K562 (cell line): ENCODE measurements at regions not wholly inside any gene's neighbourhood (a gene's known extent, or its start where the extent isn't known, plus 50 kb on each side); places are given as distances from the start of the nearest gene placed in this dataset.

Experiments
- ATAC-seq: fragments of 200-7000 bp; cut with Tn5 transposase; 3 replicates; pipeline ENCODE4 v1.9.1; 2020; ENCODE audit warnings: moderate library complexity
- BruUV-seq: library from RNA; stranded (reverse); fragments of 400-500 nt; replicated peaks from 2 replicates; lab custom pipeline; 2021; lab: Mats Ljungman, UMichigan
- CTCF ChIA-PET: fragments of 300-600 bp; formaldehyde crosslinking; extraction: SDS; loops from one replicate; lab custom pipeline; 2021; ENCODE audit warnings: low intra/inter-chr PET ratio; lab: Yijun Ruan, JAX
- POLR2A ChIA-PET: fragments of 300-600, 350-650 bp; sonication (Branson Sonifier 250); formaldehyde crosslinking; extraction: SDS; loops from one replicate; lab custom pipeline; 2021; ENCODE audit warnings: antibody characterized with exemption, inconsistent platforms; lab: Yijun Ruan, JAX
- DNase-seq, 4 experiments: peaks; one replicate each; pipeline versions ENCODE4 v3.0.0 to v3.0.0-alpha.2; 2011 to 2018; ENCODE audit warnings: low spot score in 3 of 4, mixed read lengths in 3 of 4; ENCODE audit errors: extremely low read depth in 1 of 4
- FAIRE-seq: peaks from 2 replicates; lab custom pipeline; 2011; peaks lifted over from hg19 to GRCh38; lab: Jason Lieb, UNC
- H2AFZ ChIP-seq: 2 replicates; pipeline ENCODE4 v1.6.0; 2011; ENCODE audit warnings: low read depth, low read length, control low read depth, inconsistent platforms
- H3K27ac ChIP-seq: fragments of 200-600 bp; 3 replicates; pipeline ENCODE4 v1.8.0; 2011; ENCODE audit warnings: low read depth, mild to moderate bottlenecking, control low read depth, inconsistent platforms, low read length, moderate library complexity, mixed read lengths; ENCODE audit errors: extremely low read depth
- H3K27me3 ChIP-seq, 2 experiments: fragments of 300-600 bp in 1 of 2; 2 replicates in 1 of 2; 3 replicates in 1 of 2; pipeline versions ENCODE4 v1.6.0 to v1.8.0; 2011; ENCODE audit warnings: inconsistent platforms in 2 of 2, low read length in 2 of 2, mild to moderate bottlenecking in 1 of 2, mixed read lengths in 1 of 2, moderate library complexity in 1 of 2; ENCODE audit not compliant: control insufficient read depth in 2 of 2, insufficient read depth in 2 of 2
- H3K36me3 ChIP-seq: fragments of 300-600 bp; 3 replicates; pipeline ENCODE4 v1.8.0; 2011; ENCODE audit warnings: mild to moderate bottlenecking, low read length, inconsistent platforms; ENCODE audit not compliant: control insufficient read depth, insufficient read depth
- H3K4me1 ChIP-seq, 2 experiments: fragments of 200-600 bp in 1 of 2; replicated peaks in 1 of 2; 2 replicates in 1 of 2; 3 replicates in 1 of 2; pipeline versions ENCODE4 v1.5.1 to v1.8.0; 2011; ENCODE audit warnings: inconsistent platforms in 2 of 2, low read length in 2 of 2, mild to moderate bottlenecking in 1 of 2, mixed read lengths in 1 of 2, moderate library complexity in 1 of 2; ENCODE audit not compliant: control insufficient read depth in 2 of 2, insufficient read depth in 2 of 2
- H3K4me2 ChIP-seq: 2 replicates; pipeline ENCODE4 v1.6.1; 2011; ENCODE audit warnings: low read length, control low read depth, inconsistent platforms, mixed read lengths; ENCODE audit not compliant: insufficient read depth
- H3K4me3 ChIP-seq: fragments of 200-600 bp; sonication (generic), shearing (Covaris generic); 2 replicates; pipeline ENCODE4 v1.5.1; 2016; ENCODE audit warnings: control low read depth, inconsistent platforms
- H3K79me2 ChIP-seq: fragments of 200-600 bp; 3 replicates; pipeline ENCODE4 v1.8.0; 2011; ENCODE audit warnings: low read length, inconsistent platforms; ENCODE audit not compliant: control insufficient read depth, insufficient read depth
- H3K9ac ChIP-seq, 2 experiments: 2 replicates each; pipeline versions ENCODE4 v1.6.0 to v1.6.1; 2011; ENCODE audit warnings: low read depth in 2 of 2, low read length in 2 of 2, control low read depth in 1 of 2, inconsistent platforms in 1 of 2, mild to moderate bottlenecking in 1 of 2, mixed read lengths in 1 of 2; ENCODE audit not compliant: insufficient read depth in 1 of 2
- H3K9me1 ChIP-seq: one replicate; pipeline ENCODE4 v1.6.0; 2011; ENCODE audit warnings: inconsistent platforms, mild to moderate bottlenecking, low read length, moderate library complexity; ENCODE audit not compliant: control insufficient read depth, insufficient read depth
- H3K9me3 ChIP-seq: replicated peaks from 2 replicates; pipeline ENCODE4 v1.5.1; 2011; ENCODE audit warnings: low read depth, low read length, inconsistent platforms; ENCODE audit not compliant: control insufficient read depth, insufficient read depth
- H4K20me1 ChIP-seq: replicated peaks from 2 replicates; pipeline ENCODE4 v1.6.1; 2011; ENCODE audit warnings: low read length, inconsistent platforms, mixed read lengths; ENCODE audit not compliant: control insufficient read depth, insufficient read depth
- FOXM1 ChIP-seq, 2 experiments: fragments of 450-650 bp in 1 of 2; sonication (generic) in 1 of 2; formaldehyde crosslinking in 1 of 2; IDR thresholded peaks; 2 replicates each; pipeline versions ENCODE4 v1.6.1 to v1.9.0; 2017 to 2022; ENCODE audit warnings: low read depth in 2 of 2, mild to moderate bottlenecking in 2 of 2, missing genetic modification reagents in 1 of 2, moderate library complexity in 1 of 2
- GTF2E2 ChIP-seq: fragments of 200-800 bp; sonication (Bioruptor generic); IDR thresholded peaks from 2 replicates; pipeline ENCODE4 v1.6.1; 2016; ENCODE audit warnings: missing genetic modification characterization, missing compliant biosample characterization
- HDAC2 ChIP-seq: fragments of 450-650 bp; IDR thresholded peaks from 2 replicates; pipeline ENCODE4 v1.6.1; 2016; ENCODE audit warnings: mild to moderate bottlenecking
- MITF ChIP-seq: IDR thresholded peaks from 2 replicates; pipeline ENCODE4 v1.6.1; 2014; ENCODE audit warnings: antibody characterized with exemption
- MXD1 ChIP-seq: fragments of 250-450 bp; sonication (Bioruptor Pico); IDR thresholded peaks from 2 replicates; pipeline ENCODE4 v1.8.0; 2021; ENCODE audit warnings: borderline replicate concordance, mild to moderate bottlenecking, moderate library complexity; ENCODE audit not compliant: poor library complexity, severe bottlenecking
- RAD21 ChIP-seq, 2 experiments: fragments of 250-450 bp in 1 of 2; fragments of 450-650 bp in 1 of 2; sonication (Bioruptor Pico) in 1 of 2; formaldehyde crosslinking in 1 of 2; IDR thresholded peaks in 1 of 2; conservative IDR thresholded peaks in 1 of 2; 2 replicates each; pipeline versions ENCODE4 v1.4.0 to v1.8.0; 2020 to 2022; ENCODE audit warnings: mild to moderate bottlenecking in 2 of 2, moderate library complexity in 1 of 2
- RFX7 ChIP-seq: fragments of 250-450 bp; sonication (Bioruptor Pico); IDR thresholded peaks from 2 replicates; pipeline ENCODE4 v1.5.1; 2021; ENCODE audit warnings: mild to moderate bottlenecking
- SRF ChIP-seq, 2 experiments: fragments of 250-450, 450-650 bp in 1 of 2; sonication (Bioruptor Pico) in 1 of 2; sonication (generic) in 1 of 2; formaldehyde crosslinking; IDR thresholded peaks; 2 replicates each; pipeline versions ENCODE4 v1.5.0 to v1.5.1; 2020 to 2022; ENCODE audit warnings: mild to moderate bottlenecking in 1 of 2, missing genetic modification reagents in 1 of 2
- THRA ChIP-seq: fragments of 450-650 bp; IDR thresholded peaks from 2 replicates; pipeline ENCODE4 v1.6.1; 2017; ENCODE audit warnings: mild to moderate bottlenecking, moderate library complexity
- TRIM24 ChIP-seq, 2 experiments: fragments of 450-650 bp; IDR thresholded peaks; 2 replicates each; pipeline ENCODE4 v1.6.1; 2016
- ZNF140 ChIP-seq: fragments of 250-450 bp; sonication (Bioruptor Pico); IDR thresholded peaks from 2 replicates; pipeline ENCODE4 v1.8.0; 2021; ENCODE audit warnings: moderate library complexity, mild to moderate bottlenecking, inconsistent platforms
- ZNF445 ChIP-seq: fragments of 250-450 bp; sonication (Bioruptor Pico); IDR thresholded peaks from 2 replicates; pipeline ENCODE4 v1.4.0; 2020; ENCODE audit warnings: low read depth, mild to moderate bottlenecking, moderate library complexity
- WGBS: fragments of 100-300 bp; shearing (Covaris generic); methylation state at CpG from one replicate; pipeline ENCODE4 v1.1.6; 2016; ENCODE audit warnings: low coverage, mixed read lengths; ENCODE audit not compliant: insufficient coverage; ENCODE audit errors: missing lambda C conversion rate; 5-methylcytosine and 5-hydroxymethylcytosine counted together
- in situ Hi-C: fragments of 300-500 bp; cut with MboI; formaldehyde crosslinking; loops from 4 replicates; pipeline ENCODE4 v1.15.0; 2018; ENCODE audit warnings: inconsistent platforms, mixed read lengths
- intact Hi-C: fragments of 100-400 bp; cut with micrococcal nuclease; formaldehyde crosslinking; loops from 2 replicates; pipeline ENCODE4 v1.14.2; 2022
- TF ChIP-seq, protein P1 (sequence below): fragments of 250-450 bp; sonication (Bioruptor Pico); IDR thresholded peaks from 2 replicates; pipeline ENCODE4 v1.5.0; 2021; ENCODE audit warnings: mild to moderate bottlenecking, moderate library complexity

DNA sequence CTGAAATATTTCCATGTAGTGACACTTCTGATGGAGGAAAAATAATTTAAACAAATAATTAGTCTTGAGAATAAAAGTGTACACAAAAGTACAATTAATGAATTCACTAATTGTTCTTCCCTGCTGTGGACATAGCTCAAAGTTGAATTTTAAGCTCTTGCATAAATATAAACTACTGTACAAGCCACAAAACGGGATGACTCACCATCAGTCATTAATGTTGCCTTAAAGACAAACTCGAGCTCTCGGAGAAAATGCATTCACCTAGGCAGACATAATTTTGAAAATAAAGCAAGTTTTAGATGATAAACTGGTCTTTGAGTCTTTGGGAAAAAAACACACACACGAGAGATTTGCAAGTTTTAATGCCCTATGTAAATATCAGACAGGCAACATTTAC is 436.4 kb downstream of the ZNF521 start (continued):
- TF ChIP-seq MXD1 (CRISPR knock-in tag) (no peak), GTF2E2 (tag) (no peak), HDAC2 (no peak)

DNA sequence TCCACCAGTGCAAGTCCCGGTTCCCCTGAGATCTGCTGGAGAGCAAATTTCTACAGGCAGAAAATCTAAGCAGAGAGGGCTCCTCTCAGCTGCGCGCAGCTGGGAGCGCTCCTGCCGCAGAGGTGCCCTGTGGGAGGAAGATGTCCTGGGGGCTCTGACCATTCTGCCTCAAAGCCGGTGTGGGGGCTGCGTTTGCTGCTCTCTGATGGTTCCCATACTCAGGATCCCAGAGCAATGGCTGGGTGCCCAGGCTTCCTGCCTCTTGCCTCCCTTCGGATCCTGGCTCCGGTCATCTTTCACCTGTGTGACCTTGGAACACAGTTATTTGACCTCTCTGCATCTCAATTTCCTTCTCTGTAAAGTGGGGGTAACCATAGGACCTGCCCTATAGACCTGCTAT is 434.2 kb downstream of the ZNF521 start:
- no peaks in the 10 kb centered on the region for H3K9me1 ChIP-seq
- in situ Hi-C loops: no loop called here
- intact Hi-C loops: no loop called here
- H3K4me1 ChIP-seq: no peaks in the 10 kb centered on the region
- ChIA-PET CTCF (no interaction called here), POLR2A (no interaction called here)
- no peak overlapping the region for H3K4me2 ChIP-seq
- 0 out of 2 replicates have a peak, but pooled peaks cover 3% of the 10 kb centered on the region for H3K9me3 ChIP-seq
- BruUV-seq: no TSS peak
- DNase-seq (no peak), FAIRE-seq (no peak), ATAC-seq (no peak)
- H2AFZ ChIP-seq: no peak overlapping the region
- under 1% methylated on average over 9 of the region's 9 CpGs for WGBS
- no peaks in the 10 kb centered on the region for H3K36me3 ChIP-seq
- H3K79me2 ChIP-seq: no peaks in the 10 kb centered on the region
- H3K27ac ChIP-seq: no peak overlapping the region
- H3K9ac ChIP-seq: no peak overlapping the region
- H3K27me3 ChIP-seq: no peaks in the 10 kb centered on the region
- H3K4me3 ChIP-seq: no peak overlapping the region
- H4K20me1 ChIP-seq: no peaks in the 10 kb centered on the region
- TF ChIP-seq, protein P1, sequence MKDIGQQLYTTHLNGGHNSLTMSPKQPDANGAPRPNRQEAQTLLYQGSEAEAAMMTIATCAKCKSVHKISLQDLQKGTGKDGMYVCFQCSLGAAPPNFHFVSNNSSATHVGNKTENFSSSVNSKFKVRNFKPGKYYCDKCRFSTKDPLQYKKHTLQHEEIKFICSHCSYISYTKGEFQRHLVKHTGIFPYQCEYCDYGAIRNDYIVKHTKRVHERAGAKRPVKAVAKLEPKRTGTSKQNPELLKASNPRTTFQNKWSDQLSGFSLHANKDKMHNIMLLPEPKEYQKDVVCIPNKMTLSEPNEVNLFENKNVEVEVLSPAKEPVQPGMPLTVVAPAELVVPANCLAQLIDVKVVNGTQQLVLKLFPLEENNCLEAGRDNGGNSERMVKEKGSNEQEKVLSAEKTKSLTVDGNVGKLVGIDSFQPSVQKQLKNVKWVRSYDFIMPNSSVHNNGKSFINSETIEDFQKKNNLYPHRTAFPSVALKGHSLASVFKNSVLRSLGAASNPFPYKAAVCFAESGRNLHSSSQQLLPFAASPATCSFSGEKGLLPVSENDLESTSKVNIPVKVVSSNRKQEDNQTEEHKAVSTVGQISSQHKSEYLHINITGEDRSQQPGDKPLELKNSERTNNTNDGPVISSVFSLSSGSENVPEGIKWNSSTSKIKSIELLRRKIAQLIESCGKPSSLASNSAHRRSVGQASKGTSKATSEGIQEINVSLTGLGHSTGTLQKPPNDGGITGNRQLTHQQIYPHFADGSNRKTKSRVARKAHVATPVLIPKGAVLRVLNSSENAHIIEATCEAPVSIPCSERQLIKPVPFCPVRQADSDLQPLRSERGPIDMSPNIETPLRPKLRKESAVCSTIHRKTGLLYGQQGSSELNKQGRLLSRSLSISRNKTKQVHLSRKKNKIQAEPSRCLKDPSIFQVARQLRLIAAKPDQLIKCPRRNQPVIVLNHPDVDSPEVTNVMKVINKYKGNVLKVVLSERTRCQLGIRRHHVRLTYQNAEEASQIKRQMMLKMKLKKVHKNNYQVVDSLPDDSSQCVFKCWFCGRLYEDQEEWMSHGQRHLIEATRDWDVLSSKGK (CRISPR knock-in tag): no peak
- TF ChIP-seq FOXM1 (IDR thresholded peaks at IDR 0.05; ENCODE audit: low read depth): no peak
- no peak for TF ChIP-seq FOXM1 (CRISPR knock-in tag; IDR thresholded peaks at IDR 0.05; ENCODE audit: low read depth)
- TF ChIP-seq MITF: no peak
- no peak for TF ChIP-seq ZNF140 (CRISPR knock-in tag)
- no peak for TF ChIP-seq TRIM24 (IDR thresholded peaks at IDR 0.05)
- TF ChIP-seq SRF (CRISPR knock-in tag; IDR thresholded peaks at IDR 0.05): no peak
- no peak for TF ChIP-seq ZNF445 (CRISPR knock-in tag)
- no peak for TF ChIP-seq THRA
- TF ChIP-seq RFX7 (CRISPR knock-in tag): no peak
- no peak for TF ChIP-seq RAD21 (CRISPR knock-in tag; conservative IDR thresholded peaks at IDR 0.05 in 1 of 2, IDR thresholded peaks at IDR 0.05 in 1 of 2)
